WERI-Rb-1 (cell line): ENCODE measurements at regions not wholly inside any gene's neighbourhood (a gene's known extent, or its start where the extent isn't known, plus 50 kb on each side); places are given as distances from the start of the nearest gene placed in this dataset.

Experiments
- DNase-seq: peaks from one replicate; pipeline ENCODE4 v3.0.0-alpha.2; 2020
- H3K27ac ChIP-seq: fragments of 250-450 bp; sonication (Bioruptor Pico); 2 replicates; pipeline ENCODE4 v1.5.1; 2020; ENCODE audit warnings: mild to moderate bottlenecking, moderate library complexity
- H3K27me3 ChIP-seq: fragments of 250-450 bp; sonication (Bioruptor Pico); 2 replicates; pipeline ENCODE4 v1.5.1; 2021; ENCODE audit warnings: mild to moderate bottlenecking, low read depth, moderate library complexity; ENCODE audit not compliant: insufficient read depth, severe bottlenecking
- H3K36me3 ChIP-seq: fragments of 250-450 bp; sonication (Bioruptor Pico); 2 replicates; pipeline ENCODE4 v1.5.1; 2020; ENCODE audit warnings: mild to moderate bottlenecking, moderate library complexity
- H3K4me3 ChIP-seq: 2 replicates; pipeline ENCODE4 v1.5.1; 2011; ENCODE audit warnings: low read depth, mild to moderate bottlenecking, control low read depth, low read length
- H3K9me3 ChIP-seq: fragments of 250-450 bp; sonication (Bioruptor Pico); 2 replicates; pipeline ENCODE4 v1.5.1; 2021; ENCODE audit warnings: mild to moderate bottlenecking, moderate library complexity; ENCODE audit not compliant: severe bottlenecking
- CTCF ChIP-seq: IDR thresholded peaks from 2 replicates; pipeline ENCODE4 v1.5.1; 2011; ENCODE audit warnings: low read depth, mild to moderate bottlenecking, control low read depth, inconsistent platforms, low read length

- Histone ChIP-seq H3K4me3 (no peak overlapping the region), H3K27me3 (no peaks in the 10 kb centered on the region), H3K36me3 (no peaks in the 10 kb centered on the region), H3K27ac (no peak overlapping the region), H3K9me3 (no peaks in the 10 kb centered on the region)
- DNase-seq: peak; percentile 86
- peak; percentile 83 for TF ChIP-seq CTCF
Observed at GRCh38 chr4:116358633-116359222, 726.6 kb downstream of the TRAM1L1 start.

GRCh38 chr4:116357758-116358157, 727.6 kb downstream of the TRAM1L1 start:
- no peaks in the 10 kb centered on the region for H3K36me3 ChIP-seq
- no peak overlapping the region for H3K27ac ChIP-seq
- no peak for TF ChIP-seq CTCF
- H3K4me3 ChIP-seq: no peak overlapping the region
- H3K9me3 ChIP-seq: no peaks in the 10 kb centered on the region
- H3K27me3 ChIP-seq: no peaks in the 10 kb centered on the region
- DNase-seq: no peak

DNA sequence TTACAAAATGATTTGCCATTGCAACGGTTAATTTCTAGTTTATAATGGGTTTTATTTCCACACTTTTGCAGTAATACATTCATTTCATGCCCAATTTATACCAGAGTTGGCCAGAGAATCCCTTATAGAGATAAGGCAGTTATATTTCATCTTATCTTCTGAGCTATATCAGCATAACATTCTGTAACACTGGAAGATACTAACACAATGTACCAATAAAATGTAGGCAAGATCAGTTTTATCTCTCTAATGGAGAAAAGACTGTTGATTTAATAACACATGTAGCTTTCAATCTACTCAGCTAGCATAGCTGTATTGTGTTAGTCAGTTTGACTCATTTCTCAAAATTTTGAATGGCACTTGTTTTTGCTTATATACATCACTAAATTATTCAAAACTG, 738.6 kb downstream of the TRAM1L1 start:
- H3K36me3 ChIP-seq: no peaks in the 10 kb centered on the region
- TF ChIP-seq CTCF: no peak
- no peaks in the 10 kb centered on the region for H3K27me3 ChIP-seq
- no peak overlapping the region for H3K27ac ChIP-seq
- no peak for DNase-seq
- no peaks in the 10 kb centered on the region for H3K9me3 ChIP-seq
- H3K4me3 ChIP-seq: no peak overlapping the region

GRCh38 chr4:116343809-116344208, 741.6 kb downstream of the TRAM1L1 start:
- Histone ChIP-seq H3K9me3 (no peaks in the 10 kb centered on the region), H3K27me3 (no peaks in the 10 kb centered on the region)
- no peak for DNase-seq

GRCh38 chr4:116342143-116342542, 743.2 kb downstream of the TRAM1L1 start:
- no peak for DNase-seq
- Histone ChIP-seq H3K4me3 (no peak overlapping the region), H3K9me3 (no peaks in the 10 kb centered on the region), H3K36me3 (no peaks in the 10 kb centered on the region), H3K27ac (no peak overlapping the region), H3K27me3 (no peaks in the 10 kb centered on the region)
- TF ChIP-seq CTCF: no peak

More at GRCh38 chr4:116343809-116344208, 741.6 kb downstream of the TRAM1L1 start:
- no peaks in the 10 kb centered on the region for H3K36me3 ChIP-seq
- no peak overlapping the region for H3K4me3 ChIP-seq
- no peak overlapping the region for H3K27ac ChIP-seq
- TF ChIP-seq CTCF: no peak

- Histone ChIP-seq H3K36me3 (no peaks in the 10 kb centered on the region), H3K27ac (no peak overlapping the region), H3K9me3 (no peaks in the 10 kb centered on the region), H3K27me3 (no peaks in the 10 kb centered on the region), H3K4me3 (no peak overlapping the region)
- no peak for DNase-seq
- TF ChIP-seq CTCF: no peak
Observed at GRCh38 chr4:116332508-116332907, 752.9 kb downstream of the TRAM1L1 start.
